PC-3 (cell line): ENCODE measurements at regions not wholly inside any gene's neighbourhood (a gene's known extent, or its start where the extent isn't known, plus 50 kb on each side); places are given as distances from the start of the nearest gene placed in this dataset.

ENCODE experiments used
- CTCF ChIP-seq: fragments of 300-600 bp; sonication (generic); conservative IDR thresholded peaks from 2 replicates; pipeline ENCODE4 v1.5.1; 2017; ENCODE audit warnings: antibody characterized with exemption, low read depth, mild to moderate bottlenecking, low read length
- EZH2 ChIP-seq: fragments of 300-600 bp; sonication (generic); IDR thresholded peaks from one replicate; pipeline ENCODE4 v1.6.1; 2017; ENCODE audit warnings: antibody characterized with exemption, mild to moderate bottlenecking, low read length; ENCODE audit not compliant: unreplicated experiment
- EZH2phosphoT487 ChIP-seq: fragments of 300-600 bp; sonication (generic); IDR thresholded peaks from 2 replicates; pipeline ENCODE4 v1.6.1; 2018; ENCODE audit warnings: mild to moderate bottlenecking, antibody characterized with exemption, low read length, borderline replicate concordance

GRCh38 chr19:33903489-33903850, 106.8 kb downstream of the KCTD15 start:
- TF ChIP-seq CTCF (no peak), EZH2phosphoT487 (no peak), EZH2 (no peak)
